A549 (cell line): ENCODE measurements at regions not wholly inside any gene's neighbourhood (a gene's known extent, or its start where the extent isn't known, plus 50 kb on each side); places are given as distances from the start of the nearest gene placed in this dataset.

Experiments used
- CTCF ChIP-seq: fragments of >200 bp; sonication (Bioruptor Twin); formaldehyde crosslinking; IDR thresholded peaks from 3 replicates; pipeline ENCODE4 v1.5.1; 2016
- KDM1A ChIP-seq: fragments of 200-600 bp; sonication (generic); IDR thresholded peaks from 2 replicates; pipeline ENCODE4 v1.6.1; 2016; ENCODE audit warnings: low read depth, mild to moderate bottlenecking
- PBX3 ChIP-seq: IDR thresholded peaks from 2 replicates; pipeline ENCODE4 v1.6.1; 2012
- TF ChIP-seq, protein P1 (sequence below): IDR thresholded peaks from 2 replicates; pipeline ENCODE4 v1.6.1; 2012

DNA sequence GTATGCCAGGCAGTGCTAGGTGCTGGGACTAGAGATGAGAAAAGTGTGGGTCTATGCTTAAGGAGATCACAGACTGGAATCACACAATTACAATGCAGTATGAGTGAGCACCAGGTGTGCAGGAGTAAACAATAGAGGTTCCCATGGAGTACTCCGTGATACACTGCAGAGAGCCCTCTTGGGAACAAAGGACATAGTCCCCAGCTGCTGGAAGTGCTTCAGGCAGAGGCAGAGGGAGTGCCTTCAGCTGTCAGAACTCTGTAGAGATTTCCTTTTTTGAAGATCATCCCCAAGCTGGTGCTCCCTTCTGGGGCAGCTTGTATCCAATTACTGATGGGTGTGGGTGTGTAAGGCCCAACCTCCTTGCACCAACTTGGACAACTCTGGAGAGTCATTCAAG is 143.5 kb upstream of the PLET1 start:
- no peak for TF ChIP-seq KDM1A
- no peak for TF ChIP-seq CTCF
- TF ChIP-seq, protein P1, sequence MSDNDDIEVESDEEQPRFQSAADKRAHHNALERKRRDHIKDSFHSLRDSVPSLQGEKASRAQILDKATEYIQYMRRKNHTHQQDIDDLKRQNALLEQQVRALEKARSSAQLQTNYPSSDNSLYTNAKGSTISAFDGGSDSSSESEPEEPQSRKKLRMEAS = no peak
- TF ChIP-seq PBX3 = no peak
